Panc1 (cell line): ENCODE measurements at regions not wholly inside any gene's neighbourhood (a gene's known extent, or its start where the extent isn't known, plus 50 kb on each side); places are given as distances from the start of the nearest gene placed in this dataset.

Source experiments
- ATAC-seq: fragments of 200-7000 bp; cut with Tn5 transposase; 2 replicates; pipeline ENCODE4 v1.9.1; 2020; ENCODE audit warnings: mild to moderate bottlenecking, moderate library complexity
- BruUV-seq: library from RNA; stranded (reverse); fragments of 400-500 nt; replicated peaks from 2 replicates; lab custom pipeline; 2021; lab: Mats Ljungman, UMichigan
- CTCF ChIA-PET: fragments of 300-600 bp; sonication (Branson Sonifier 250); formaldehyde crosslinking; loops from one replicate; lab custom pipeline; 2022; ENCODE audit warnings: antibody characterized with exemption; lab: Charles Lee
- POLR2A ChIA-PET: fragments of 300-600 bp; sonication (Branson Sonifier 250); formaldehyde crosslinking; loops from one replicate; lab custom pipeline; 2022; ENCODE audit warnings: antibody characterized with exemption; lab: Charles Lee
- DNase-seq: peaks from one replicate; pipeline ENCODE4 v3.0.0-alpha.2; 2010; ENCODE audit warnings: low read depth, low spot score
- H3K27ac ChIP-seq: 2 replicates; pipeline ENCODE4 v1.5.1; 2011; ENCODE audit warnings: mild to moderate bottlenecking, low read length, inconsistent platforms
- H3K27me3 ChIP-seq: fragments of 200-500 bp; sonication (Bioruptor generic); 2 replicates; pipeline ENCODE4 v1.6.0; 2014; ENCODE audit warnings: low read length, inconsistent platforms; ENCODE audit not compliant: control insufficient read depth, insufficient read depth
- H3K36me3 ChIP-seq: fragments of 200-500 bp; sonication (Bioruptor generic); 2 replicates; pipeline ENCODE4 v1.5.1; 2014; ENCODE audit warnings: inconsistent platforms, mild to moderate bottlenecking, low read length, moderate library complexity; ENCODE audit not compliant: control insufficient read depth, insufficient read depth
- H3K4me1 ChIP-seq: 2 replicates; pipeline ENCODE4 v1.5.1; 2011; ENCODE audit warnings: inconsistent platforms, mild to moderate bottlenecking, low read length, moderate library complexity; ENCODE audit not compliant: control insufficient read depth, insufficient read depth
- H3K4me3 ChIP-seq, 2 experiments: 2 replicates each; pipeline ENCODE4 v1.5.1; 2011 to 2012; ENCODE audit warnings: low read depth in 2 of 2, low read length in 2 of 2, mild to moderate bottlenecking in 2 of 2, inconsistent platforms in 1 of 2, moderate library complexity in 1 of 2
- H3K9me3 ChIP-seq: fragments of 200-500 bp; sonication (Bioruptor generic); 2 replicates; pipeline ENCODE4 v1.5.1; 2014; ENCODE audit warnings: low read depth, mild to moderate bottlenecking, inconsistent platforms, low read length, moderate library complexity; ENCODE audit not compliant: control insufficient read depth, insufficient read depth
- POLR2AphosphoS5 ChIP-seq: IDR thresholded peaks from 2 replicates; pipeline ENCODE4 v1.6.1; 2012; ENCODE audit warnings: mild to moderate bottlenecking, low read depth, low read length, moderate library complexity
- SIN3A ChIP-seq: IDR thresholded peaks from 2 replicates; pipeline ENCODE4 v1.6.1; 2012; ENCODE audit warnings: low read depth, mild to moderate bottlenecking, low read length, moderate library complexity, borderline replicate concordance; ENCODE audit not compliant: insufficient read depth
- TCF7L2 ChIP-seq: IDR thresholded peaks from 2 replicates; pipeline ENCODE4 v1.6.1; 2011; ENCODE audit warnings: mild to moderate bottlenecking, low read depth, low read length, inconsistent platforms
- in situ Hi-C: cut with HindIII; loops from 2 replicates; pipeline ENCODE4 v1.10.0; 2016; ENCODE audit warnings: low sequenced_read_pairs, low pct_unique_long_range_greater_than_20kb
- intact Hi-C: fragments of 100-400 bp; cut with micrococcal nuclease; formaldehyde crosslinking; loops from one replicate; pipeline ENCODE4 v1.10.0; 2022; ENCODE audit not compliant: unreplicated experiment
- TF ChIP-seq, protein P1 (sequence below), 2 experiments: IDR thresholded peaks; 2 replicates each; pipeline ENCODE4 v1.6.1; 2011 to 2012; ENCODE audit warnings: low read depth in 2 of 2, control low read depth in 1 of 2, low read length in 1 of 2, mild to moderate bottlenecking in 1 of 2, moderate library complexity in 1 of 2; ENCODE audit not compliant: insufficient read depth in 1 of 2
- TF ChIP-seq, protein P2 (sequence below): fragments of 450-650 bp; IDR thresholded peaks from 2 replicates; pipeline ENCODE4 v1.5.1; 2017; ENCODE audit warnings: mild to moderate bottlenecking

DNA sequence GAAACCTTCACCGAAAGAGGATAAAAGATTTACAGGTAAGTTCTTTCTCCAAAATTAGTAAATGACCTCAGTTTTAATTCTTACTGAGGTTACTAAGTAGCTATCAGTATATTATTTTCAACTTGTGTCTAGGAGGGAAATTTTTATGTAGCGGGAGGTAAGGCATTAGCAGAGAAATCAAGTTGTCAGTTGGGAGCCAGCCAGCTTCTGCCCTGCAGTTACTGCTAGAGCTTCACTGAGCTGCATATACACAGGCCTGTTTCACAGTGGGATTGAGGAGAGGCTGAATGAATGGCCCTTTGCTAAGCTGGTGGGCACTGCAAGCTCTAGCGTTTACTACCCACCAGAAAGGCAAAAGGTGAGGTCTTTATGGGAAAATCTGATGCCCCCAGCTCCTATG, 105.7 kb downstream of the ACAA2 start:
- ChIA-PET CTCF (no interaction called here), POLR2A (no interaction called here)
- no peaks in the 10 kb centered on the region; the same call in 1 of the 2 replicates for H3K4me1 ChIP-seq
- no peaks in the 10 kb centered on the region for H3K27me3 ChIP-seq
- intact Hi-C loops, result no loop called here
- H3K27ac ChIP-seq, result no peak overlapping the region
- TF ChIP-seq POLR2AphosphoS5 (no peak), TCF7L2 (no peak), SIN3A (no peak)
- TF ChIP-seq, protein P1, sequence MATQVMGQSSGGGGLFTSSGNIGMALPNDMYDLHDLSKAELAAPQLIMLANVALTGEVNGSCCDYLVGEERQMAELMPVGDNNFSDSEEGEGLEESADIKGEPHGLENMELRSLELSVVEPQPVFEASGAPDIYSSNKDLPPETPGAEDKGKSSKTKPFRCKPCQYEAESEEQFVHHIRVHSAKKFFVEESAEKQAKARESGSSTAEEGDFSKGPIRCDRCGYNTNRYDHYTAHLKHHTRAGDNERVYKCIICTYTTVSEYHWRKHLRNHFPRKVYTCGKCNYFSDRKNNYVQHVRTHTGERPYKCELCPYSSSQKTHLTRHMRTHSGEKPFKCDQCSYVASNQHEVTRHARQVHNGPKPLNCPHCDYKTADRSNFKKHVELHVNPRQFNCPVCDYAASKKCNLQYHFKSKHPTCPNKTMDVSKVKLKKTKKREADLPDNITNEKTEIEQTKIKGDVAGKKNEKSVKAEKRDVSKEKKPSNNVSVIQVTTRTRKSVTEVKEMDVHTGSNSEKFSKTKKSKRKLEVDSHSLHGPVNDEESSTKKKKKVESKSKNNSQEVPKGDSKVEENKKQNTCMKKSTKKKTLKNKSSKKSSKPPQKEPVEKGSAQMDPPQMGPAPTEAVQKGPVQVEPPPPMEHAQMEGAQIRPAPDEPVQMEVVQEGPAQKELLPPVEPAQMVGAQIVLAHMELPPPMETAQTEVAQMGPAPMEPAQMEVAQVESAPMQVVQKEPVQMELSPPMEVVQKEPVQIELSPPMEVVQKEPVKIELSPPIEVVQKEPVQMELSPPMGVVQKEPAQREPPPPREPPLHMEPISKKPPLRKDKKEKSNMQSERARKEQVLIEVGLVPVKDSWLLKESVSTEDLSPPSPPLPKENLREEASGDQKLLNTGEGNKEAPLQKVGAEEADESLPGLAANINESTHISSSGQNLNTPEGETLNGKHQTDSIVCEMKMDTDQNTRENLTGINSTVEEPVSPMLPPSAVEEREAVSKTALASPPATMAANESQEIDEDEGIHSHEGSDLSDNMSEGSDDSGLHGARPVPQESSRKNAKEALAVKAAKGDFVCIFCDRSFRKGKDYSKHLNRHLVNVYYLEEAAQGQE (IDR thresholded peaks at IDR 0.05; ENCODE audit: insufficient read depth in 1 of 2, low read depth in 2 of 2, low read length in 1 of 2), result no peak
- TF ChIP-seq, protein P2, sequence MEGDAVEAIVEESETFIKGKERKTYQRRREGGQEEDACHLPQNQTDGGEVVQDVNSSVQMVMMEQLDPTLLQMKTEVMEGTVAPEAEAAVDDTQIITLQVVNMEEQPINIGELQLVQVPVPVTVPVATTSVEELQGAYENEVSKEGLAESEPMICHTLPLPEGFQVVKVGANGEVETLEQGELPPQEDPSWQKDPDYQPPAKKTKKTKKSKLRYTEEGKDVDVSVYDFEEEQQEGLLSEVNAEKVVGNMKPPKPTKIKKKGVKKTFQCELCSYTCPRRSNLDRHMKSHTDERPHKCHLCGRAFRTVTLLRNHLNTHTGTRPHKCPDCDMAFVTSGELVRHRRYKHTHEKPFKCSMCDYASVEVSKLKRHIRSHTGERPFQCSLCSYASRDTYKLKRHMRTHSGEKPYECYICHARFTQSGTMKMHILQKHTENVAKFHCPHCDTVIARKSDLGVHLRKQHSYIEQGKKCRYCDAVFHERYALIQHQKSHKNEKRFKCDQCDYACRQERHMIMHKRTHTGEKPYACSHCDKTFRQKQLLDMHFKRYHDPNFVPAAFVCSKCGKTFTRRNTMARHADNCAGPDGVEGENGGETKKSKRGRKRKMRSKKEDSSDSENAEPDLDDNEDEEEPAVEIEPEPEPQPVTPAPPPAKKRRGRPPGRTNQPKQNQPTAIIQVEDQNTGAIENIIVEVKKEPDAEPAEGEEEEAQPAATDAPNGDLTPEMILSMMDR, result no peak
- BruUV-seq, result no TSS peak
- ATAC-seq (no peak), DNase-seq (no peak)
- H3K9me3 ChIP-seq, result no peaks in the 10 kb centered on the region
- no peak overlapping the region for H3K4me3 ChIP-seq
- no peaks in the 10 kb centered on the region for H3K36me3 ChIP-seq
- in situ Hi-C loops, result no loop called here

DNA sequence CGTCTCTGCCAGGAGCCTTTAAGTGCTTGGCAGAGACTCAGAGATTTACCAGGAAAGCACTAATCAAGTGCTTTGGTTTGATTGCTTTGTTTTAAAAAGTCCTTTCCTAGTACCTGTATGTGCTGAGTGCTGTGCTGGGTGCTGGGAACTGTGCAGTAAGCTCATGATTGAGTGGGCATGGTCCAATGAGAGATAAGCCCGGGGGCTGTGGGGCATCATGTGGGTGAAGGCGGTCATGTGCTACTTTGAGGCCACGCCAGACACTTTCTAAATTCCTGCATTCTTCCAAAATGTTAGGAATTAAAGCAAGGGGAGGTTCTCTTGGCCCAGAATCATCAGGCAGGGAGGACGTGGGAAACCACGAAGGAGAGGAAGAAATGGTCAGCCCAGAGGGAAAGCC, 109.0 kb downstream of the ACAA2 start:
- TF ChIP-seq POLR2AphosphoS5 (no peak), SIN3A (no peak), TCF7L2 (no peak)
- TF ChIP-seq, protein P1 (IDR thresholded peaks at IDR 0.05; ENCODE audit: insufficient read depth in 1 of 2, low read depth in 2 of 2, low read length in 1 of 2), result no peak
- TF ChIP-seq, protein P2, result no peak
- ChIA-PET CTCF (no interaction called here), POLR2A (no interaction called here)
- H3K27ac ChIP-seq, result no peak overlapping the region
- intact Hi-C loops (no loop called here), in situ Hi-C loops (no loop called here)
- no peaks in the 10 kb centered on the region; the same call in 1 of the 2 replicates for H3K4me1 ChIP-seq
- H3K9me3 ChIP-seq, result no peaks in the 10 kb centered on the region
- no peaks in the 10 kb centered on the region for H3K36me3 ChIP-seq
- DNase-seq (no peak), ATAC-seq (no peak)
- H3K27me3 ChIP-seq, result no peaks in the 10 kb centered on the region
- no peak overlapping the region for H3K4me3 ChIP-seq
- no TSS peak for BruUV-seq
